Adipocyte (in vitro differentiated cells): ENCODE measurements at regions not wholly inside any gene's neighbourhood (a gene's known extent, or its start where the extent isn't known, plus 50 kb on each side); places are given as distances from the start of the nearest gene placed in this dataset.
A peak's percentile ranks its signal among the peaks of the same experiment; 100 is the strongest.

Source experiments
- DNase-seq: peaks from one replicate; pipeline ENCODE4 v3.0.0-alpha.2; 2015; ENCODE audit warnings: low read depth
- H3K27me3 ChIP-seq: replicated peaks from 2 replicates; pipeline ENCODE4 v1.7.0; 2013; ENCODE audit warnings: mild to moderate bottlenecking, low read length, moderate library complexity; ENCODE audit not compliant: control insufficient read depth, insufficient read depth
- H3K36me3 ChIP-seq: 2 replicates; pipeline ENCODE4 v1.7.0; 2013; ENCODE audit warnings: low read length, mild to moderate bottlenecking, moderate library complexity; ENCODE audit not compliant: control insufficient read depth, insufficient read depth, severe bottlenecking
- H3K4me1 ChIP-seq: 2 replicates; pipeline ENCODE4 v1.7.0; 2013; ENCODE audit warnings: mild to moderate bottlenecking, low read length, moderate library complexity; ENCODE audit not compliant: control insufficient read depth, insufficient read depth
- H3K4me3 ChIP-seq: 2 replicates; pipeline ENCODE4 v1.7.0; 2013; ENCODE audit warnings: mild to moderate bottlenecking, low read length, moderate library complexity
- H3K9ac ChIP-seq: 2 replicates; pipeline ENCODE4 v1.7.0; 2013; ENCODE audit warnings: mild to moderate bottlenecking, low read length, moderate library complexity
- H3K9me3 ChIP-seq: 2 replicates; pipeline ENCODE4 v1.7.0; 2013; ENCODE audit warnings: mild to moderate bottlenecking, low read length, moderate library complexity; ENCODE audit not compliant: control insufficient read depth

- H3K9ac ChIP-seq = no peak overlapping the region
- H3K9me3 ChIP-seq = peaks cover 9% of the 10 kb centered on the region
- no peak overlapping the region for H3K4me3 ChIP-seq
- no peaks in the 10 kb centered on the region for H3K36me3 ChIP-seq
- DNase-seq = no peak
- no peaks in the 10 kb centered on the region for H3K27me3 ChIP-seq
- H3K4me1 ChIP-seq = no peaks in the 10 kb centered on the region
Measured at GRCh38 chr13:76745261-76746200, 140.7 kb downstream of the KCTD12 start.

- no peak for DNase-seq
- no peaks in the 10 kb centered on the region for H3K36me3 ChIP-seq
- no peak overlapping the region for H3K4me3 ChIP-seq
- H3K9me3 ChIP-seq = peaks cover 9% of the 10 kb centered on the region
- no peaks in the 10 kb centered on the region for H3K4me1 ChIP-seq
- no peak overlapping the region for H3K9ac ChIP-seq
- no peaks in the 10 kb centered on the region for H3K27me3 ChIP-seq
Measured at GRCh38 chr13:76741624-76742023, 144.6 kb downstream of the KCTD12 start.

GRCh38 chr13:76741046-76741445 lies 145.2 kb downstream of the KCTD12 start:
- H3K4me3 ChIP-seq = no peak overlapping the region
- no peaks in the 10 kb centered on the region for H3K27me3 ChIP-seq
- H3K9ac ChIP-seq = no peak overlapping the region
- H3K9me3 ChIP-seq = peaks cover 9% of the 10 kb centered on the region
- H3K4me1 ChIP-seq = no peaks in the 10 kb centered on the region
- no peak for DNase-seq
- no peaks in the 10 kb centered on the region for H3K36me3 ChIP-seq

DNA sequence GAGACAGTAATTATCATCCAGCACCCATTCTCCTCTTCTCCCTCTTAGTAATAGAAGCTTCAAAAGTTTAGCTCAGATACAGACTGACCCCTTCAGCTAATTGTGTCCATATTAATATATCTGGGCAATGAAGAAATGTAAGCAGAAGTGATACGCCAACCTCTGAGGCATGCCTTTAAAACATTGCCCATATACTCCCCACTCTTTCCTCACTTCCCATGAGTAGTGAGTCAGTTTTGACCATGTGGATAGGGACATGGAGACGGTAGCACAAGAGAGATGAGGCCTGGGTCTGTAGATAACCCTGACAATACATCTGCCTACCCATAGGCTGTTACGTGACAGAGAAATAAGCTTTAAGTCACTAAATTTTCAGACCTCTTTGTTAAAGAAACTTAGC lies 147.6 kb downstream of the KCTD12 start:
- no peak overlapping the region for H3K9ac ChIP-seq
- no peak overlapping the region for H3K4me3 ChIP-seq
- H3K27me3 ChIP-seq = no peaks in the 10 kb centered on the region
- DNase-seq = no peak
- H3K36me3 ChIP-seq = no peaks in the 10 kb centered on the region
- H3K4me1 ChIP-seq = no peaks in the 10 kb centered on the region
- H3K9me3 ChIP-seq = peaks cover 9% of the 10 kb centered on the region

GRCh38 chr13:76737526-76737925 lies 148.7 kb downstream of the KCTD12 start:
- Histone ChIP-seq H3K9me3 (peaks cover 9% of the 10 kb centered on the region), H3K36me3 (no peaks in the 10 kb centered on the region), H3K9ac (no peak overlapping the region), H3K27me3 (no peaks in the 10 kb centered on the region), H3K4me1 (no peaks in the 10 kb centered on the region), H3K4me3 (no peak overlapping the region)
- no peak for DNase-seq

GRCh38 chr13:76735641-76736040 lies 150.6 kb downstream of the KCTD12 start:
- Histone ChIP-seq H3K9ac (no peak overlapping the region), H3K4me1 (no peaks in the 10 kb centered on the region), H3K9me3 (no peaks in the 10 kb centered on the region), H3K27me3 (no peaks in the 10 kb centered on the region), H3K4me3 (no peak overlapping the region), H3K36me3 (no peaks in the 10 kb centered on the region)
- DNase-seq = peak; percentile 4

DNA sequence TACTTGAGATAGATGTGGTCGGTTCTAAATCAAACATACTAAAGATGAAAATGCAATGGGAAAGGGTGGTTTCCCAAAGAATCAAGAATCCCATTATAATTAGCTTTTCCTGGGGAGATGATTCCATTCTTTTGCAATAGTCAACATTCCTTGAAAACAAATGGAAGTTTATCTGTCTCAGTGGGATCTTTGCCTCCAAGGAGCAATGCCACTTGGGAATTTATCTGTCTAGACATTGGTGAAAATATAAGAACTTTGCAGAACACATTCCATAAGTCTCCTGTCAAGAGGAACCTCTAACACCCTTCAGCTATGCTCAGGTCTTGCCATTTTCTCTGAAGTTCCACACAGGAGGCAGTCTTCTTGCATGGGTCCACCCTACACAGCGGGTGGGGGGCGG lies 152.5 kb downstream of the KCTD12 start:
- Histone ChIP-seq H3K27me3 (no peaks in the 10 kb centered on the region), H3K4me1 (peaks cover 3% of the 10 kb centered on the region), H3K9ac (no peak overlapping the region), H3K9me3 (no peaks in the 10 kb centered on the region), H3K4me3 (no peak overlapping the region), H3K36me3 (no peaks in the 10 kb centered on the region)
- no peak for DNase-seq

DNA sequence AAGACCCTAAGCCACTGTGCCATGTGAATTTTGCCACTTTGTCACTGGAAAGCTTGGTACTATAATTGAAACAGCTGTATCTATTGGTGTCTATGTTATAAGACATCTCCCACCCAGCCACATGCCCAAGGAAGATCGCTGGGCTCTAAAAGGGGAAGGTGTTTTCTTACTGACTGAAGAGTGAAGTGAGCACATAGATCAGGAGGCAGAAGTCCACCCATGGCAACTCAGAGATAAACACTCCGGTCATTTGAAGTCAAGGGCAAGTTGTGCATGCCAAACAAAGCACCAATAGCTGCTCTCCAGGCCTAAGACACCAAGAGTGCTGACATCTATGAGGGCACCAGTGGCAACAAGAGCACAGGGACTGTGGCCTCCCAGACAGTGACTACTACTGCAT lies 153.8 kb downstream of the KCTD12 start:
- no peaks in the 10 kb centered on the region for H3K9me3 ChIP-seq
- H3K4me3 ChIP-seq = no peak overlapping the region
- peaks cover 3% of the 10 kb centered on the region for H3K4me1 ChIP-seq
- H3K27me3 ChIP-seq = no peaks in the 10 kb centered on the region
- H3K9ac ChIP-seq = no peak overlapping the region
- no peaks in the 10 kb centered on the region for H3K36me3 ChIP-seq
- DNase-seq = no peak

DNA sequence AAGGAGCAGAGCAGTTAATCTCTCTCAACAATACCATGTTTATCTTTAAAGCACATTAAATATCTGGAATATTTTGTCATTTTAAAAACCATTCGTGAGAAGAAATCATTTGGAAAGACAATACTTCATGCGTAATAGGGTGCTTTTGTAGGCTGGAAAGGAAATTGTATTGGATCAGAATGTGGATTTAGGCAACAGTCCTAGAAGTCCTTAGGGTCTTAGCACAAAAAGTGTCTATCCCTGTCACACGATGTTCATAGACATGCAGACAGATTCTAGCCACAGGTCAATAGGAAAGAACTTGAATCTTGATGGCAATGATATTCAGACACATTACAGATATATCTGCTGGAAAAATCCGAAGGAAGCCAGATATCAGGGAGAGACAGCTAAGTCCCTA lies 156.0 kb downstream of the KCTD12 start:
- Histone ChIP-seq H3K36me3 (no peaks in the 10 kb centered on the region), H3K4me3 (no peak overlapping the region), H3K27me3 (no peaks in the 10 kb centered on the region), H3K9ac (no peak overlapping the region), H3K9me3 (no peaks in the 10 kb centered on the region), H3K4me1 (peaks cover 9% of the 10 kb centered on the region)
- DNase-seq = no peak

DNA sequence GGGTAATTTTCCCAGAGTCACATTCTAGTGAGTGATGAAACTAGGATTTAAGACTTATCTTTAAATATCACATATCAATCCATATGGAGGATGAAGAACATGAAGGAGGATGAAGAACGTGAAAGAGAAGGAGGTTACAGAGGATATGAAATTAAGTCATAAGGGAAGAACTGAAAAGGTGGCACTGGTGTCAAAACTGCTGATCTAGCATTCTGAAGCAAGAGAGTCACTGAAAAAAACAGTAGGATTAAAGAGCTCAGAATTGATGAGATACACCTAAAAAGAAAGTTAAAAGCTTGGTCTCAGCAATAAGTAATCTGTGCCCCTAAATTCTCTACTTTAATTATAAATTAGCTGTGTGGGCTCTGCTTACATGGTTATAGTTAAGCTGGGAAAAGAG lies 156.5 kb downstream of the KCTD12 start:
- Histone ChIP-seq H3K9me3 (no peaks in the 10 kb centered on the region), H3K27me3 (no peaks in the 10 kb centered on the region), H3K4me1 (peaks cover 14% of the 10 kb centered on the region), H3K4me3 (no peak overlapping the region), H3K36me3 (no peaks in the 10 kb centered on the region), H3K9ac (no peak overlapping the region)
- no peak for DNase-seq

- no peaks in the 10 kb centered on the region for H3K27me3 ChIP-seq
- peaks cover 36% of the 10 kb centered on the region for H3K4me1 ChIP-seq
- H3K4me3 ChIP-seq = no peak overlapping the region
- H3K9me3 ChIP-seq = no peaks in the 10 kb centered on the region
- H3K9ac ChIP-seq = no peak overlapping the region
- DNase-seq = no peak
- H3K36me3 ChIP-seq = no peaks in the 10 kb centered on the region
Measured at GRCh38 chr13:76725896-76726295, 160.3 kb downstream of the KCTD12 start.

GRCh38 chr13:76725211-76725610 lies 161.0 kb downstream of the KCTD12 start:
- Histone ChIP-seq H3K4me1 (peaks cover 36% of the 10 kb centered on the region), H3K27me3 (no peaks in the 10 kb centered on the region), H3K36me3 (no peaks in the 10 kb centered on the region), H3K9ac (no peak overlapping the region), H3K9me3 (no peaks in the 10 kb centered on the region), H3K4me3 (peak overlapping the region; percentile 29)
- peak; percentile 74 for DNase-seq
